ENCODE measurements at regions not wholly inside any gene's neighbourhood (a gene's known extent, or its start where the extent isn't known, plus 50 kb on each side); places are given as distances from the start of the nearest gene placed in this dataset.

DNA sequence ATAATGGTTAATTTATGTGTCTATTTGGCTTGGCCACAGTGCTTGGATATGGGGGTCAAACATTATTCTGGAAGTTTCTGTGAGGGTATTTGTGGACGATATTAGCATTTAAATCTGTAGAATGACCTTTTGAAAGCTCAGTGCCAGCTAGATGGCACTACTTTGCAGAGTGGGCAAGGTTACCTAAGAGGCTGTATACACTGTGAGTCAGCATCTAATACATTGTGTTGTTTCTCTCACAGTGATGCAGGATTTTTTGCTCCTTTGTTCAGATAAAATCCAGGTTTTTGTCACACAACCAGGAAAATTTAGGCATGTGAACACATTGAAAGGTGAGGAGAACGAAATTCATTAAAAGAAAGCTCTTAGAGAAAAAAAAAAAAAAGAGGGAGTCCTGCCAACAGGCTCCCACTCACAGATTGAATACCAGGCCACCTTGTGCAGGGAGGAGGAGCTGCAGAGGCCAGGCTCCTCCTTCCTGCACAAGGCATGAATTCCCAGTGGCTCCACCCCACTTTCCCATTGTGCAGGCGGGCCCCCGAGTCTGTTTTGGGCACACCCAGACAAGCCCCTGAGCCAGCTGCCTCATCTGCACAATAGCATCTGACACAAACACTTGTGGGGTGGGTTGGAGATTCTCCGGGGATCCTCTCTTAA lies 551.0 kb upstream of the ATXN8OS start:
- H3K36me3 ChIP-seq (ENCODE audit: insufficient read depth, low read length), result no peaks in the 10 kb centered on the region
- peaks cover 3% of the 10 kb centered on the region for H3K4me1 ChIP-seq (ENCODE audit: insufficient read depth, low read length)
- no peaks in the 10 kb centered on the region for H3K27me3 ChIP-seq (ENCODE audit: insufficient read depth, low read length)
- H3K9me3 ChIP-seq (ENCODE audit: low read length), result no peaks in the 10 kb centered on the region
- no peak overlapping the region for H3K4me3 ChIP-seq (ENCODE audit: low read length)
- H2AFZ ChIP-seq (ENCODE audit: low read depth, low read length), result no peak overlapping the region

DNA sequence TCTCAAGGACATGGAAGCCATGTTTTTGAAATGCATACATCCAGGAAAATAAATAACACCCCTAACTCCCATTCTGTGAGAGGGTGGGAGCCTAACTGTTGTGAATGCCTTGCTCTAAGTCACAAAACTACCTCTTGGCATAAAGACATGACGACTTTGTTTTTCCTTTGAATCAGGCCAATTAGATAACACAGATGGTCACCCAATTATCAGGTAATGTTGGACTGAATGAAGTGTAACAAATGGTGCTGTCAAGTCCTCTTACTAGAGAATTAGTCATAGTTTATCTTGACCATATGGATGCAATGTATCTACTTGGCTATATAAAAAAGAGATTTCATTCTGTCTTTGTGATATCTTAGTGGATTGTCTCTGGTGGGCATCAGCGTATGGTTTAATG lies 553.6 kb upstream of the ATXN8OS start:
- no peaks in the 10 kb centered on the region for H3K27me3 ChIP-seq (ENCODE audit: insufficient read depth, low read length)
- peaks cover 3% of the 10 kb centered on the region for H3K4me1 ChIP-seq (ENCODE audit: insufficient read depth, low read length)
- no peak overlapping the region for H2AFZ ChIP-seq (ENCODE audit: low read depth, low read length)
- H3K4me3 ChIP-seq (ENCODE audit: low read length), result no peak overlapping the region
- H3K9me3 ChIP-seq (ENCODE audit: low read length), result no peaks in the 10 kb centered on the region
- H3K36me3 ChIP-seq (ENCODE audit: insufficient read depth, low read length), result no peaks in the 10 kb centered on the region

DNA sequence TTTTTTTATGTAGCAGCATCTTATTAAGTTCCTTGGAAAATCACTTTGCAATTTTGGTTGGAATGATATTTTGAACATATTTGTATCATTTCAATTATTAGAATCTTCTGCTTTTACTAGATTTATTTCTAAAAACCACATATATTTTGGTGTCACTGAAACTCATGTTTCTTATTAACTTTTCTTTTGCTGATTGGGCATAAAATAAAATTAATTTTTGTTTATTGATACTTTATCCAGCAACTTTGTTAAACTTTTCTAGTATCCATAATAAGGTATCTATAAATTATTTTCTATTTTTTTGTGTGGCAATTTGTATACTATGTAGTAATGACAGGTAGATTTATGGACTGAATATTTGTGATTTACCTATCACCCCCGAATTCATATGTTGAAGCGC lies 556.4 kb upstream of the ATXN8OS start:
- Histone ChIP-seq H3K27me3 (ENCODE audit: insufficient read depth, low read length) (no peaks in the 10 kb centered on the region), H3K4me1 (ENCODE audit: insufficient read depth, low read length) (peaks cover 3% of the 10 kb centered on the region), H3K9me3 (ENCODE audit: low read length) (no peaks in the 10 kb centered on the region), H3K36me3 (ENCODE audit: insufficient read depth, low read length) (no peaks in the 10 kb centered on the region), H2AFZ (ENCODE audit: low read depth, low read length) (no peak overlapping the region), H3K4me3 (ENCODE audit: low read length) (no peak overlapping the region)

DNA sequence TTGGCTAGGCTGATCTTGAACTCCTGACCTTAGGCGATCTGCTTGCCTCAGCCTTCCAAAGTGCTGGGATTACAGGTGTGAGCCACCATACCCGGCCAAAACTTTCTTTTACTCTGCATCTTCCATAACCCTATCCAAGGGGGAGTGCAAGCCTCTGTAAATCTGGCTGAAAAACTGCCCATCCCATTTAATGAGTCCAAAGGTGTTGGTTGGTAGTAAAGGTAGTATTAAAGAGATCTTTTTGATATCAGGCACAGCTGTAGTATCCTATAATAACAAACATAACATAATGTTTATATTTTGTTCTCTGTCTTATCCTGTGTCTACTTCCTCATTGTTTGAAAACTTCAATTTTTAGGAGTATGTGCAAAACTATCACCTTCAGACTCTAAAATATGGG lies 559.8 kb upstream of the ATXN8OS start:
- Histone ChIP-seq H3K4me3 (ENCODE audit: low read length) (no peak overlapping the region), H3K27me3 (ENCODE audit: insufficient read depth, low read length) (no peaks in the 10 kb centered on the region), H3K36me3 (ENCODE audit: insufficient read depth, low read length) (no peaks in the 10 kb centered on the region), H3K9me3 (ENCODE audit: low read length) (no peaks in the 10 kb centered on the region), H3K4me1 (ENCODE audit: insufficient read depth, low read length) (no peaks in the 10 kb centered on the region), H2AFZ (ENCODE audit: low read depth, low read length) (no peak overlapping the region)

DNA sequence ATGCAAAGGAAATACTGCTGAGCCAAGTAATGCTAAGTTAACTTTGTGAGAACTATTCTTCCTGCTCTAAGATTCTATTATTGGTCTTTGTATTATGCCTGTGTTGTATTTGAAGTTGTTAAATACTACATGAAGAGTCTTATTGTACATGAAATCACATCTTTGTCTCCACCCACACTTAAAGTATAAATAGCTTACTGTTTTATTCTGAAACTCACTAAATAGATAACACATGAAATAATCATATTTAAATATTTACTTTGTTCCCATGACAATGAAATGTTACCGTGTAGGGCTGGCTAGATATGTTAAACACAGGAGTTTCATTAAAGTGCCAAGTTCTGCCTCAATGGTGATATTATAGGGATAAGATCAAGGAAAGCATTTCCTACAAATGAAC lies 562.1 kb upstream of the ATXN8OS start:
- Histone ChIP-seq H3K36me3 (ENCODE audit: insufficient read depth, low read length) (no peaks in the 10 kb centered on the region), H3K27me3 (ENCODE audit: insufficient read depth, low read length) (no peaks in the 10 kb centered on the region), H2AFZ (ENCODE audit: low read depth, low read length) (no peak overlapping the region), H3K4me3 (ENCODE audit: low read length) (no peak overlapping the region), H3K9me3 (ENCODE audit: low read length) (no peaks in the 10 kb centered on the region), H3K4me1 (ENCODE audit: insufficient read depth, low read length) (no peaks in the 10 kb centered on the region)

DNA sequence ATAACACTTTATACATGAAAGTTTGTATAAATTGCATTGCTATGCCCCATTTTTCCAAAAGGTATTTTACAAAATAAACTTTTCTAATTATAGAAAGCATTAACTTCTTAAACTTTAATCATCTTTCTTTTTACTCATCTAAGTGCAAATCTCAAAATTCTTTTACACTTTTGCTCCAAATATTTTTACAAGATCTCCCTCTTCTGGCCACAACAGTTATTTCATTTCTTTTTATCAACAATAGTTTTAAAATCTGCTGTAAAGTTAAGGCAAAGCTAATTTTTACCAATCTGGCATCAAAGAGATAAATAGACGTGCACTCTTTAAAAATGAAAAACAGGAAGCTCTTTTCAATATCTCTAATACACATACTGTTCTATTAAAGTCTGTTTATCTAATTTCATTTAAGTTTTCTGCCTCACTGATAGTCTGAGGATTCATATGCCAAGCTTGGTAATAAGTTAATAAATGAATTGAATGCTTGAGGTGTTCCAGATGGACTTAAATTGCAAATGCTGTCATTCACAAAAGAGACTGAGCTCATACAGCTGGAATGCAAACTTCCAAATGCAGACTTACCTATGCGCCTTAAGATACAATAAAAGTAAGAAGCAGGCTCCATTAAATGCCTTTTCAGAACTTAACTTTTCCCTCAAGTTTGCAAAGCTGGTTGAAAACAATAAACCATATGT lies 583.0 kb upstream of the ATXN8OS start:
- Histone ChIP-seq H3K4me1 (ENCODE audit: insufficient read depth, low read length) (no peaks in the 10 kb centered on the region), H3K27me3 (ENCODE audit: insufficient read depth, low read length) (no peaks in the 10 kb centered on the region), H2AFZ (ENCODE audit: low read depth, low read length) (no peak overlapping the region), H3K4me3 (ENCODE audit: low read length) (no peak overlapping the region), H3K9me3 (ENCODE audit: low read length) (no peaks in the 10 kb centered on the region), H3K36me3 (ENCODE audit: insufficient read depth, low read length) (no peaks in the 10 kb centered on the region)

DNA sequence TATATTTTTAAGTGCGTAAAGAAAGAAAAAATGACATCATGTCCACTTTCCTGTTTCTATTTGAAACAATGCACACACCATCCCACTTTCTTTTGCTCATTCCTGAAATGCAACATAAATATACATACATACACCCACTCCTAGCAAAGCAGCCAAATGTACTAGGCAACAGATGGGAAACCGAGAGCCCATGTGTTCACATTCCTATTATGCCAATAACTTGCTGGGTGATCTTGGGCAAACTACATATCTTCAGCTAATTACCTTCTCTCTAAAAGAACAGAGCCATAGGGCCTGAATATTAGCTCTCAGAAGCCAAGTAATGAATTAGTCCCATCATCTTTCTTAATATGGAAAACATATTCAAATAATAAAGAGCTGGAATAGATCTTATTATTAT lies 610.6 kb upstream of the ATXN8OS start:
- Histone ChIP-seq H3K4me1 (ENCODE audit: insufficient read depth, low read length) (peaks cover 5% of the 10 kb centered on the region), H3K36me3 (ENCODE audit: insufficient read depth, low read length) (no peaks in the 10 kb centered on the region), H3K9me3 (ENCODE audit: low read length) (no peaks in the 10 kb centered on the region), H3K4me3 (ENCODE audit: low read length) (no peak overlapping the region), H3K27me3 (ENCODE audit: insufficient read depth, low read length) (no peaks in the 10 kb centered on the region), H2AFZ (ENCODE audit: low read depth, low read length) (no peak overlapping the region)

DNA sequence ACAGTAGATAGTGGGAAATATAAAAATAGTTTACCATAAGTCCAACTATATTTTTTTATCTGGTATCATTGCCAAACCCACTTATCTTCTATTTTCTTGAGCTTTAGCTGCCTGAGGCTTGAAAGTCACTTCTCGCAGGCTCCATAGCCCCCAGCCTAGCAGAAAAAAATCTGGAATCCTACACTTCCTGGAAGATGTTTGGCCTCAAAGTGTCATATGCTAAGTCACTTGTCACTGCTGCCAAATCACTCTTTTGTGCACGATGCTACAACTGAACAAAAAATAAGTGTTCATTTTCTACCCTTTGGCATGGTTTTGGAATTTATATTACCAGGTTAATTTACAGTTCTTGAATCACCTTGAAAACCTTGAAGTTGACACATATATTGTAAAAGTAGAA lies 612.5 kb upstream of the ATXN8OS start:
- Histone ChIP-seq H3K9me3 (ENCODE audit: low read length) (no peaks in the 10 kb centered on the region), H3K36me3 (ENCODE audit: insufficient read depth, low read length) (no peaks in the 10 kb centered on the region), H3K4me1 (ENCODE audit: insufficient read depth, low read length) (peaks cover 5% of the 10 kb centered on the region), H2AFZ (ENCODE audit: low read depth, low read length) (peak overlapping the region; percentile 61), H3K27me3 (ENCODE audit: insufficient read depth, low read length) (no peaks in the 10 kb centered on the region), H3K4me3 (ENCODE audit: low read length) (no peak overlapping the region)

DNA sequence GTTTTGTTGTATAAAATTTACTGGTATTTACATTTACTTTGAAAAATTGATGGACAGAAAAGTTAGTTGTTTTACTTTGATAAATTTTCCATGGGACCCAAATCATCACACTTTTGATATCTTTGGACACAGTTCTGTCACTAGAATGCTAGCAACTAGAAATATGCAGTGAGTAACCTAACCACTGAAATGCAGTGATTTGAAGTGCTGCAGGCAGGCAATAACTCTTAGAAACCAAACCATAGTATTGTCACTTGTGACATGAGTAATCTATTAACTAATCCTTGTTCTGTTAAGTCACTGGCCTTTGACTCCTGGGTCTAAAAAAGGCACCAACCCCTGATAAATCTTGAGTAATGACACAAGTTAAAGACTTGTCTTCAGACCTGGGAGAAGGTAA lies 620.0 kb upstream of the ATXN8OS start:
- no peaks in the 10 kb centered on the region for H3K4me1 ChIP-seq (ENCODE audit: insufficient read depth, low read length)
- no peaks in the 10 kb centered on the region for H3K36me3 ChIP-seq (ENCODE audit: insufficient read depth, low read length)
- no peaks in the 10 kb centered on the region for H3K27me3 ChIP-seq (ENCODE audit: insufficient read depth, low read length)
- H2AFZ ChIP-seq (ENCODE audit: low read depth, low read length), result no peak overlapping the region
- no peak overlapping the region for H3K4me3 ChIP-seq (ENCODE audit: low read length)
- peaks cover 2% of the 10 kb centered on the region for H3K9me3 ChIP-seq (ENCODE audit: low read length)

DNA sequence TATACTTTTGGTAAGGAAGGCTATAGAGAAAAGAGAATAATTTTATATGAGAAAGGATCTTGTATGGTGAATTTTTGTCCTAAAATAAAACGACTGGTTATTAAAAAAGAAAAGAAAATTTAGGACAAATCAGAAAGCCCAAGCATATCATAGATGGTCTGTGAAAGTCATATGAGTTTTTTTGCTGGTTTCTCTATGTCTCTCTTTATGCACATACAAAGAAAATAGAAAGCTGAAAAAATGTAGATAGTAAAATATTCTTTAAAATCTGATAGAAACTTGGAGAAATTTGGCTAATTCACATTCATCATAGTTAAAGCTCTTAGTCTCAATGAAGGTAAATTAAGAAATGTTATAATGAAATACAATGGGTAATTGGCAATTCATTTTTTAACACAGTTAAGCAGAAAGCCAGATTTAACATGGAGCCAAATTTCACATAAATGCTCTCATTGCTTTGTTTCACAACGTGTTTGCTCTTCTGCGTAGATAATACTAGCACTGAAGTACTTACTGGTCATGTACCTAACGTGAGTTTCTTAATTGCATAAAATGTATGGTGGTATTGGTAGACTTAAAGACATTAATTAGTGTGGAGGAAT lies 621.5 kb upstream of the ATXN8OS start:
- Histone ChIP-seq H2AFZ (ENCODE audit: low read depth, low read length) (no peak overlapping the region), H3K9me3 (ENCODE audit: low read length) (peaks cover 2% of the 10 kb centered on the region), H3K27me3 (ENCODE audit: insufficient read depth, low read length) (no peaks in the 10 kb centered on the region), H3K4me1 (ENCODE audit: insufficient read depth, low read length) (no peaks in the 10 kb centered on the region), H3K36me3 (ENCODE audit: insufficient read depth, low read length) (no peaks in the 10 kb centered on the region), H3K4me3 (ENCODE audit: low read length) (no peak overlapping the region)

DNA sequence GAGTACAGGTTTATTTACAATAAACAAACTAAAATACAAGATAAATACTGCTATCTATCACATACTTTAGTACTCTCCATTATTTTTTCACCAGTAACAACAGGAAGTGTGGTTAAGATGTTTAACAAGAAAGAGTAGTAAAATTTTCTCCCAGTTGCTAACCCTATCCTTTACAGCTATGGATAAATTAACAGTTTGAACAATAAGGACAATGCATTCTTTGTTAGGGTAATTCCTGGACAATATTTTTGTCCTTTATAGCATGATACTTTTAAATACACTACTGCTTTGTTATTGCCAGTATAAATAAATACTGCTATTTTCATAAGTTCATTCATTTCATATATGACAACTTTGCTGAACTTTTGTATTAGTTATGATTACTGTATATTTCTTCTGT lies 630.2 kb upstream of the ATXN8OS start:
- no peaks in the 10 kb centered on the region for H3K4me1 ChIP-seq (ENCODE audit: insufficient read depth, low read length)
- no peaks in the 10 kb centered on the region for H3K9me3 ChIP-seq (ENCODE audit: low read length)
- no peak overlapping the region for H2AFZ ChIP-seq (ENCODE audit: low read depth, low read length)
- H3K27me3 ChIP-seq (ENCODE audit: insufficient read depth, low read length), result no peaks in the 10 kb centered on the region
- no peaks in the 10 kb centered on the region for H3K36me3 ChIP-seq (ENCODE audit: insufficient read depth, low read length)
- no peak overlapping the region for H3K4me3 ChIP-seq (ENCODE audit: low read length)

DNA sequence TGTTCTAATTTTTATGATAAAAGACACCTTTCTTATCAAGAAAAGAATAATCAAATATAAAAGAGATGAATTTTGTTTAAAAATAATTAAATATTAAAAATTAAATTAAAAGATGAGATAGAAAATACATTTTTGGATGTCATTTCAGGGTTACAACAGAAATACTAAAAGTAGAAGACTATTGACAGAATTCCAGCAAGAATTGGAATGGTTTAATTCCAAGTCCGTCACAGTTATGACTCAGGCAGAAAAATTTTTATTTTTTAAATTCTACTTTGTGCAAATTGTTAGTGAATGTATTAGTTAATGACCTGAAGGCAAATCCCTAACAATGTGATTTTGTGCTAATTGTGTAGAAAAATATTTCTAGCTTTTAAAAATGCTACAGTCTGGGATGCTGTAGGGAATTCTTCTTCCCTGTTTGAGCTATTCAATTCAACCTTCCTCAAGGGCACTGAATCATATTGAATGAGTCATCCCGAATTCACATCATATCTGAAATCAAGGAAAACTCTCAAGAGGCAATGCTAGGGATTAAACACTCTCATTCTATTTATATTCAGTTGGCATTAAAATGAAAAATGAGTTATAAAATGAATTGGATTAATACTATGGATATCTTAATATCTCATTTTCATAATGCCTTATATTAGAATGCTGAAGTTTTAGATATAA lies 633.5 kb upstream of the ATXN8OS start:
- no peaks in the 10 kb centered on the region for H3K27me3 ChIP-seq (ENCODE audit: insufficient read depth, low read length)
- no peaks in the 10 kb centered on the region for H3K4me1 ChIP-seq (ENCODE audit: insufficient read depth, low read length)
- H3K4me3 ChIP-seq (ENCODE audit: low read length), result no peak overlapping the region
- no peak overlapping the region for H2AFZ ChIP-seq (ENCODE audit: low read depth, low read length)
- H3K9me3 ChIP-seq (ENCODE audit: low read length), result no peaks in the 10 kb centered on the region
- no peaks in the 10 kb centered on the region for H3K36me3 ChIP-seq (ENCODE audit: insufficient read depth, low read length)

DNA sequence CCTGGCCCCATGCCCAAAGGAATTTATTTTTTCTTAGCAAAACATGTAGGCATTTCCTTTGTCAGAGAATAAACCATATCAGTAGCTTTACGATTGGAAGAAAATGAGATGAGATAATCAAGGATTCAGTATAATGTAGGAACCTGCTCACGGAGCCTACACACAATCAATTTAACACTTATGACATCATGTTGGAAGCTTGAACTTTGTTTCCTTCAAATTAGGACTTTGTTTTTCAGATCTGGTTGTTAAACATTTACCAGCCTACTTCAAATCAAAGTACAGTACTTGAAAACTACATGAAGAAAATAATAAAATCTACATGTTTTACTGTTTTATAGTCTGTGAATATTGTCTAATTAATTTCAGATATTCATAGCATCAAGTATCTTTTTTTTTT lies 639.0 kb upstream of the ATXN8OS start:
- Histone ChIP-seq H3K9me3 (ENCODE audit: low read length) (no peaks in the 10 kb centered on the region), H3K4me3 (ENCODE audit: low read length) (no peak overlapping the region), H3K27me3 (ENCODE audit: insufficient read depth, low read length) (no peaks in the 10 kb centered on the region), H3K36me3 (ENCODE audit: insufficient read depth, low read length) (no peaks in the 10 kb centered on the region), H3K4me1 (ENCODE audit: insufficient read depth, low read length) (no peaks in the 10 kb centered on the region), H2AFZ (ENCODE audit: low read depth, low read length) (no peak overlapping the region)

Measured in neuron (in vitro differentiated cells).